H1 (cell line): ENCODE measurements at regions not wholly inside any gene's neighbourhood (a gene's known extent, or its start where the extent isn't known, plus 50 kb on each side); places are given as distances from the start of the nearest gene placed in this dataset.

Experiments
- CTCF ChIA-PET: fragments of 300-600 bp; sonication (Branson Sonifier 250); formaldehyde crosslinking; loops from one replicate; lab custom pipeline; 2021; ENCODE audit not compliant: partially characterized antibody; lab: Charles Lee
- POLR2A ChIA-PET: fragments of 300-600 bp; sonication (Branson Sonifier 250); formaldehyde crosslinking; loops from one replicate; lab custom pipeline; 2021; ENCODE audit warnings: inconsistent platforms; ENCODE audit not compliant: partially characterized antibody; lab: Charles Lee
- DNase-seq, 2 experiments: peaks; one replicate each; pipeline versions ENCODE4 v3.0.0 to v3.0.0-alpha.2; 2010 to 2022; ENCODE audit warnings: low spot score in 2 of 2, low read depth in 1 of 2, mixed read lengths in 1 of 2
- FAIRE-seq: peaks from 2 replicates; lab custom pipeline; 2011; peaks lifted over from hg19 to GRCh38; lab: Jason Lieb, UNC
- H2AFZ ChIP-seq: 2 replicates; pipeline ENCODE4 v1.8.1; 2012; ENCODE audit warnings: low read length, inconsistent platforms
- H2AK5ac ChIP-seq: 2 replicates; pipeline ENCODE4 v1.6.1; 2013; ENCODE audit warnings: low read depth, low read length
- H2BK120ac ChIP-seq: replicated peaks from 2 replicates; pipeline ENCODE3; 2013; ENCODE audit warnings: low read depth, low read length, inconsistent platforms
- H2BK12ac ChIP-seq: 2 replicates; pipeline ENCODE4 v1.6.1; 2013; ENCODE audit warnings: low read depth, low read length
- H2BK15ac ChIP-seq: 2 replicates; pipeline ENCODE4 v1.6.1; 2013; ENCODE audit warnings: low read length
- H2BK20ac ChIP-seq: 2 replicates; pipeline ENCODE4 v1.6.1; 2013; ENCODE audit warnings: low read length
- H2BK5ac ChIP-seq: 2 replicates; pipeline ENCODE4 v1.6.1; 2013; ENCODE audit warnings: low read depth, low read length
- H3K14ac ChIP-seq: 2 replicates; pipeline ENCODE4 v1.6.1; 2013; ENCODE audit warnings: inconsistent platforms; ENCODE audit not compliant: insufficient read length
- H3K18ac ChIP-seq: 2 replicates; pipeline ENCODE4 v1.6.1; 2013; ENCODE audit warnings: low read length; ENCODE audit errors: extremely low read depth
- H3K23ac ChIP-seq: 2 replicates; pipeline ENCODE4 v1.6.1; 2013; ENCODE audit warnings: inconsistent platforms; ENCODE audit not compliant: insufficient read length
- H3K23me2 ChIP-seq: 2 replicates; pipeline ENCODE4 v1.6.1; 2013; ENCODE audit warnings: low read depth, low read length
- H3K27ac ChIP-seq: 2 replicates; pipeline ENCODE4 v1.6.1; 2011; ENCODE audit warnings: low read depth, low read length, inconsistent platforms
- H3K27me3 ChIP-seq, 4 experiments: replicated peaks in 1 of 4; 1 replicate in 1 of 4; 2 replicates in 3 of 4; pipeline versions ENCODE4 v1.6.1 to v1.8.1; 2011 to 2013; ENCODE audit warnings: low read length in 3 of 4, mild to moderate bottlenecking in 3 of 4, inconsistent platforms in 2 of 4, mixed read lengths in 2 of 4, moderate library complexity in 1 of 4; ENCODE audit not compliant: control insufficient read depth in 3 of 4, insufficient read depth in 3 of 4; ENCODE audit errors: extremely low read depth in 1 of 4
- H3K36me3 ChIP-seq, 4 experiments: 2 replicates each; pipeline versions ENCODE4 v1.6.1 to v1.8.1; 2011 to 2013; ENCODE audit warnings: mild to moderate bottlenecking in 4 of 4, low read length in 3 of 4, moderate library complexity in 2 of 4, control low read depth in 1 of 4, inconsistent platforms in 1 of 4; ENCODE audit not compliant: insufficient read depth in 4 of 4, control insufficient read depth in 2 of 4
- H3K4ac ChIP-seq: replicated peaks from 2 replicates; pipeline ENCODE3; 2013; ENCODE audit warnings: low read length, low read depth, mixed read lengths, inconsistent platforms; ENCODE audit not compliant: insufficient read length
- H3K4me1 ChIP-seq, 4 experiments: replicated peaks in 1 of 4; 1 replicate in 1 of 4; 2 replicates in 3 of 4; pipeline versions ENCODE4 v1.6.1 to v1.8.1; 2011 to 2013; ENCODE audit warnings: low read length in 3 of 4, inconsistent platforms in 2 of 4, mixed read lengths in 1 of 4; ENCODE audit not compliant: insufficient read depth in 4 of 4, control insufficient read depth in 3 of 4
- H3K4me2 ChIP-seq, 2 experiments: 2 replicates each; pipeline versions ENCODE4 v1.6.1 to v1.8.1; 2011 to 2013; ENCODE audit warnings: low read depth in 2 of 2, low read length in 2 of 2, control low read depth in 1 of 2, inconsistent platforms in 1 of 2, mild to moderate bottlenecking in 1 of 2; ENCODE audit not compliant: insufficient read depth in 1 of 2
- H3K4me3 ChIP-seq, 4 experiments: fragments of 200-600, 300-600 bp in 1 of 4; sonication (generic), shearing (Covaris generic), sonication (Bioruptor Twin) in 1 of 4; 2 replicates each; pipeline versions ENCODE4 v1.5.1 to v1.8.1; 2011 to 2016; ENCODE audit warnings: low read length in 4 of 4, low read depth in 3 of 4, control low read depth in 2 of 4, inconsistent platforms in 2 of 4, mild to moderate bottlenecking in 2 of 4, mixed read lengths in 1 of 4, moderate library complexity in 1 of 4; ENCODE audit not compliant: insufficient read depth in 2 of 4; ENCODE audit errors: extremely low read depth in 1 of 4
- H3K56ac ChIP-seq: replicated peaks from 2 replicates; pipeline ENCODE3; 2013; ENCODE audit warnings: low read depth, mild to moderate bottlenecking, mixed read lengths, low read length, inconsistent platforms; ENCODE audit not compliant: insufficient read length
- H3K79me1 ChIP-seq: 2 replicates; pipeline ENCODE4 v1.6.1; 2013; ENCODE audit warnings: low read depth, low read length, control low read depth
- H3K79me2 ChIP-seq, 2 experiments: 2 replicates each; pipeline versions ENCODE4 v1.6.1 to v1.8.1; 2012 to 2013; ENCODE audit warnings: low read length in 2 of 2, mild to moderate bottlenecking in 2 of 2, inconsistent platforms in 1 of 2; ENCODE audit not compliant: insufficient read depth in 2 of 2, control insufficient read depth in 1 of 2
- H3K9ac ChIP-seq, 4 experiments: replicated peaks in 1 of 4; 1 replicate in 1 of 4; 2 replicates in 3 of 4; pipeline versions ENCODE4 v1.6.1 to v1.8.1; 2011 to 2013; ENCODE audit warnings: low read depth in 3 of 4, low read length in 3 of 4, control low read depth in 2 of 4, mild to moderate bottlenecking in 2 of 4, moderate library complexity in 2 of 4, inconsistent platforms in 1 of 4; ENCODE audit errors: extremely low read depth in 1 of 4
- H3K9me3 ChIP-seq, 2 experiments: 2 replicates each; pipeline versions ENCODE4 v1.6.1 to v1.8.1; 2012 to 2013; ENCODE audit warnings: mild to moderate bottlenecking in 2 of 2, moderate library complexity in 2 of 2, control low read depth in 1 of 2, inconsistent platforms in 1 of 2, low read depth in 1 of 2, low read length in 1 of 2, mixed read lengths in 1 of 2; ENCODE audit not compliant: insufficient read depth in 2 of 2
- H4K20me1 ChIP-seq, 2 experiments: replicated peaks in 1 of 2; 2 replicates each; pipeline versions ENCODE3 to v1.8.1; 2011 to 2013; ENCODE audit warnings: inconsistent platforms in 2 of 2, low read length in 2 of 2, mild to moderate bottlenecking in 1 of 2; ENCODE audit not compliant: insufficient read depth in 2 of 2, control insufficient read depth in 1 of 2
- H4K5ac ChIP-seq: 2 replicates; pipeline ENCODE4 v1.6.1; 2013; ENCODE audit warnings: low read length, low read depth, mixed read lengths, inconsistent platforms; ENCODE audit not compliant: insufficient read length
- H4K8ac ChIP-seq: 2 replicates; pipeline ENCODE4 v1.8.0; 2013; ENCODE audit warnings: mild to moderate bottlenecking, moderate library complexity, low read length, inconsistent platforms; ENCODE audit not compliant: insufficient read depth; ENCODE audit errors: extremely low read depth
- H4K91ac ChIP-seq: replicated peaks from 2 replicates; pipeline ENCODE3; 2013; ENCODE audit warnings: low read length, mixed read lengths, inconsistent platforms; ENCODE audit not compliant: insufficient read length
- GABPA ChIP-seq: IDR thresholded peaks from 2 replicates; pipeline ENCODE4 v1.6.1; 2011; ENCODE audit warnings: mild to moderate bottlenecking, low read length, moderate library complexity, borderline replicate concordance; ENCODE audit not compliant: insufficient read depth
- SRF ChIP-seq: IDR thresholded peaks from 2 replicates; pipeline ENCODE4 v1.6.1; 2011; ENCODE audit warnings: mild to moderate bottlenecking, low read depth, low read length, moderate library complexity
- WGBS, 2 experiments: shearing (Covaris generic) in 1 of 2; methylation state at CpG; one replicate each; pipeline versions ENCODE4 v1.1.6 to v1.1.7; 2013 to 2015; ENCODE audit warnings: low lambda C conversion rate in 2 of 2, mixed read lengths in 2 of 2, inconsistent platforms in 1 of 2, low coverage in 1 of 2, missing lambda C conversion rate in 1 of 2; ENCODE audit not compliant: insufficient replicate concordance in 2 of 2, insufficient coverage in 1 of 2, insufficient read length in 1 of 2; ENCODE audit errors: extremely low coverage in 1 of 2, missing lambda C conversion rate in 1 of 2; 5-methylcytosine and 5-hydroxymethylcytosine counted together

- POLR2A ChIA-PET, result no interaction called here
- TF ChIP-seq GABPA (no peak), SRF (no peak)
- Histone ChIP-seq H2BK5ac (no peak overlapping the region), H3K14ac (no peak overlapping the region), H3K79me1 (no peaks in the 10 kb centered on the region), H3K4ac (no peak overlapping the region), H3K23me2 (no peaks in the 10 kb centered on the region), H4K8ac (no peak overlapping the region), H3K27ac (no peak overlapping the region), H3K36me3 (no peaks in the 10 kb centered on the region), H2AK5ac (no peak overlapping the region), H3K9me3 (peaks cover 3 to 4% of the 10 kb centered on the region in 2 experiments; a peak in 1 of 4 replicates), H3K4me3 (no peak overlapping the region), H2AFZ (no peak overlapping the region), H2BK12ac (no peak overlapping the region), H3K18ac (no peak overlapping the region), H3K56ac (no peak overlapping the region), H3K9ac (no peak overlapping the region), H4K5ac (no peak overlapping the region), H2BK120ac (no peak overlapping the region), H2BK15ac (no peak overlapping the region), H4K91ac (no peak overlapping the region), H3K4me1 (peaks cover 1 to 9% (median 8%) of the 10 kb centered on the region in 4 experiments; a peak in 6 of 7 replicates), H3K23ac (no peak overlapping the region), H3K27me3 (no peaks in the 10 kb centered on the region), H3K79me2 (no peaks in the 10 kb centered on the region), H2BK20ac (no peak overlapping the region), H4K20me1 (peaks cover 0 to 2% of the 10 kb centered on the region in 2 experiments), H3K4me2 (no peak overlapping the region)
- CTCF ChIA-PET, result no interaction called here
- 87% methylated on average over 3 of the region's 3 CpGs; no CpG with 5 or more reads in 1 of the 2 experiments for WGBS, 2 experiments
- no peak for FAIRE-seq
- DNase-seq, result no peak
Observed at GRCh38 chr4:66017671-66018070, 347.4 kb upstream of the EPHA5 start.
